CD4-positive, alpha-beta T cell (primary cell): ENCODE measurements at regions not wholly inside any gene's neighbourhood (a gene's known extent, or its start where the extent isn't known, plus 50 kb on each side); places are given as distances from the start of the nearest gene placed in this dataset.
"Not testable (repeated sequence)": the region's sequence is repeated elsewhere in the genome, so short reads cannot be mapped to it uniquely, and the experiment has no call there.

Source experiments
- ATAC-seq: fragments of 200-7000 bp; cut with Tn5 transposase; one replicate; pipeline ENCODE4 v1.10.0; 2022; ENCODE audit warnings: mild to moderate bottlenecking; ENCODE audit not compliant: poor library complexity
- CTCF ChIA-PET: fragments of 350-600 bp; sonication (Branson Sonifier 250); formaldehyde crosslinking; loops from one replicate; lab custom pipeline; 2021; ENCODE audit warnings: antibody characterized with exemption, inconsistent platforms; lab: Charles Lee
- POLR2A ChIA-PET: fragments of 350-600 bp; sonication (Branson Sonifier 250); formaldehyde crosslinking; loops from one replicate; lab custom pipeline; 2021; ENCODE audit warnings: antibody characterized with exemption, inconsistent platforms; lab: Charles Lee
- DNase-seq, 14 experiments: peaks; one replicate each; pipeline ENCODE4 v3.0.0-alpha.2; 2013 to 2020; ENCODE audit warnings: mixed read lengths in 2 of 14
- H3K27ac ChIP-seq, 2 donors: one replicate each; pipeline versions ENCODE4 v1.5.1 to v1.7.0; 2013; ENCODE audit warnings: low read length in 2 of 2, low read depth in 1 of 2, mild to moderate bottlenecking in 1 of 2
- H3K27me3 ChIP-seq, 2 experiments: 1 replicate in 1 of 2; 2 replicates in 1 of 2; pipeline versions ENCODE4 v1.6.1 to v1.7.0; 2013; ENCODE audit warnings: low read length in 2 of 2, control low read depth in 1 of 2, mild to moderate bottlenecking in 1 of 2, moderate library complexity in 1 of 2; ENCODE audit not compliant: insufficient read depth in 2 of 2, control insufficient read depth in 1 of 2
- H3K36me3 ChIP-seq: one replicate; pipeline ENCODE4 v1.6.1; 2013; ENCODE audit warnings: low read length, control low read depth; ENCODE audit not compliant: insufficient read depth
- H3K4me1 ChIP-seq: one replicate; pipeline ENCODE4 v1.6.1; 2013; ENCODE audit warnings: low read length, control low read depth; ENCODE audit not compliant: insufficient read depth
- H3K4me3 ChIP-seq: one replicate; pipeline ENCODE4 v1.5.1; 2013; ENCODE audit warnings: mild to moderate bottlenecking, low read length, moderate library complexity
- H3K9me3 ChIP-seq, 2 experiments: 1 replicate in 1 of 2; 2 replicates in 1 of 2; pipeline versions ENCODE4 v1.6.1 to v1.7.0; 2013; ENCODE audit warnings: low read length in 2 of 2, mild to moderate bottlenecking in 2 of 2, control low read depth in 1 of 2, moderate library complexity in 1 of 2; ENCODE audit not compliant: control insufficient read depth in 1 of 2, insufficient read depth in 1 of 2
- H3K27ac Mint-ChIP-seq: one replicate; pipeline ENCODE4 v1.8.0; 2020; ENCODE audit warnings: mixed read lengths
- H3K27me3 Mint-ChIP-seq: one replicate; pipeline ENCODE4 v1.8.0; 2021; ENCODE audit warnings: mixed read lengths
- H3K36me3 Mint-ChIP-seq: one replicate; pipeline ENCODE4 v1.8.0; 2021; ENCODE audit warnings: low read depth, mixed read lengths
- H3K4me1 Mint-ChIP-seq: one replicate; pipeline ENCODE4 v1.8.0; 2021; ENCODE audit warnings: low read depth, mixed read lengths
- H3K4me3 Mint-ChIP-seq: one replicate; pipeline ENCODE4 v1.8.0; 2020; ENCODE audit warnings: mild to moderate bottlenecking, mixed read lengths
- H3K9me3 Mint-ChIP-seq: one replicate; pipeline ENCODE4 v1.8.0; 2020; ENCODE audit warnings: mixed read lengths
- CTCF ChIP-seq: fragments of 200-600 bp; IDR thresholded peaks from one replicate; pipeline ENCODE4 v1.8.0; 2022; ENCODE audit warnings: antibody characterized with exemption, mild to moderate bottlenecking
- intact Hi-C, 2 experiments: fragments of 100-400 bp; cut with DNase I in 1 of 2; cut with micrococcal nuclease in 1 of 2; formaldehyde crosslinking; loops; one replicate each; pipeline versions ENCODE4 v1.15.1 to v1.9.0; 2023 to 2025; cut with DNase I, micrococcal nuclease

GRCh38 chrX:66863721-66864120, 224.8 kb upstream of the EDA2R start:
- Mint-ChIP-seq H3K4me1 (no peaks in the 10 kb centered on the region), H3K27me3 (no peaks in the 10 kb centered on the region), H3K27ac (no peak overlapping the region), H3K36me3 (no peaks in the 10 kb centered on the region), H3K4me3 (no peak overlapping the region), H3K9me3 (peaks cover 9% of the 10 kb centered on the region)
- TF ChIP-seq CTCF = no peak
- Histone ChIP-seq H3K36me3 (no peaks in the 10 kb centered on the region), H3K4me3 (no peak overlapping the region), H3K4me1 (no peaks in the 10 kb centered on the region), H3K27ac (no peak overlapping the region), H3K27me3 (no peaks in the 10 kb centered on the region), H3K9me3 (no peaks in the 10 kb centered on the region)
- CTCF ChIA-PET = no interaction called here
- ATAC-seq (no peak), DNase-seq (no peak)
- intact Hi-C loops = no loop called here
- POLR2A ChIA-PET = no interaction called here

- H3K4me3 ChIP-seq = no peak overlapping the region
- H3K4me1 Mint-ChIP-seq = no peaks in the 10 kb centered on the region
- POLR2A ChIA-PET = no interaction called here
- H3K4me1 ChIP-seq = no peaks in the 10 kb centered on the region
- H3K27ac Mint-ChIP-seq = no peak overlapping the region
- H3K36me3 Mint-ChIP-seq = no peaks in the 10 kb centered on the region
- H3K9me3 Mint-ChIP-seq = peaks cover 3% of the 10 kb centered on the region
- CTCF ChIA-PET = no interaction called here
- no peaks in the 10 kb centered on the region for H3K27me3 ChIP-seq
- intact Hi-C loops = no loop called here
- no peak for ATAC-seq
- H3K36me3 ChIP-seq = no peaks in the 10 kb centered on the region
- H3K4me3 Mint-ChIP-seq = no peak overlapping the region
- H3K27me3 Mint-ChIP-seq = no peaks in the 10 kb centered on the region
- TF ChIP-seq CTCF = no peak
- no peak overlapping the region for H3K27ac ChIP-seq
- peaks cover 0 to 6% of the 10 kb centered on the region in 2 experiments for H3K9me3 ChIP-seq
- no peak for DNase-seq
These were observed 194.5 kb upstream of the EDA2R start for GRCh38 chrX:66833426-66833825.

GRCh38 chrX:66815227-66815626, 176.3 kb upstream of the EDA2R start:
- Mint-ChIP-seq H3K36me3 (no peaks in the 10 kb centered on the region), H3K4me3 (no peak overlapping the region)
- CTCF ChIA-PET = no interaction called here

GRCh38 chrX:66794514-66794913, 155.6 kb upstream of the EDA2R start:
- H3K9me3 Mint-ChIP-seq, ATAC-seq, H3K27ac ChIP-seq, H3K27me3 ChIP-seq, POLR2A ChIA-PET, H3K27me3 Mint-ChIP-seq, CTCF ChIA-PET, H3K36me3 ChIP-seq, H3K4me3 ChIP-seq, intact Hi-C loops, H3K4me1 Mint-ChIP-seq, H3K27ac Mint-ChIP-seq, H3K4me1 ChIP-seq, H3K9me3 ChIP-seq, H3K4me3 Mint-ChIP-seq, DNase-seq, H3K36me3 Mint-ChIP-seq: not testable (repeated sequence)

More at GRCh38 chrX:66815227-66815626, 176.3 kb upstream of the EDA2R start:
- Mint-ChIP-seq H3K9me3 (no peaks in the 10 kb centered on the region), H3K27ac (no peak overlapping the region), H3K4me1 (no peaks in the 10 kb centered on the region), H3K27me3 (no peaks in the 10 kb centered on the region)
- POLR2A ChIA-PET = no interaction called here
- no peaks in the 10 kb centered on the region for H3K36me3 ChIP-seq
- no peak for DNase-seq
- ATAC-seq = no peak
- H3K4me3 ChIP-seq = no peak overlapping the region
- no peaks in the 10 kb centered on the region for H3K27me3 ChIP-seq
- intact Hi-C loops = no loop called here
- no peaks in the 10 kb centered on the region for H3K4me1 ChIP-seq
- no peak overlapping the region for H3K27ac ChIP-seq
- no peaks in the 10 kb centered on the region for H3K9me3 ChIP-seq
- no peak for TF ChIP-seq CTCF
